Trophoblast cell (in vitro differentiated cells and primary cell): ENCODE measurements at regions not wholly inside any gene's neighbourhood (a gene's known extent, or its start where the extent isn't known, plus 50 kb on each side); places are given as distances from the start of the nearest gene placed in this dataset.

Experiments used
- DNase-seq, 2 donors: peaks; one replicate each; pipeline ENCODE4 v3.0.0-alpha.2; 2016
- H2AFZ ChIP-seq: 2 replicates; pipeline ENCODE4 v1.6.1; 2013; ENCODE audit warnings: low read length, moderate library complexity, mild to moderate bottlenecking; ENCODE audit not compliant: insufficient read depth, poor library complexity
- H2AK5ac ChIP-seq: 2 replicates; pipeline ENCODE4 v1.6.1; 2013; ENCODE audit warnings: mild to moderate bottlenecking, low read length
- H2BK120ac ChIP-seq: 2 replicates; pipeline ENCODE4 v1.6.1; 2013; ENCODE audit warnings: low read length, mild to moderate bottlenecking, moderate library complexity; ENCODE audit not compliant: insufficient read depth, poor library complexity
- H2BK12ac ChIP-seq: 2 replicates; pipeline ENCODE4 v1.6.1; 2013; ENCODE audit warnings: mild to moderate bottlenecking, low read length, moderate library complexity
- H2BK5ac ChIP-seq: 2 replicates; pipeline ENCODE4 v1.6.1; 2013; ENCODE audit warnings: low read length, low read depth, moderate library complexity, mild to moderate bottlenecking; ENCODE audit not compliant: poor library complexity
- H3K14ac ChIP-seq: 2 replicates; pipeline ENCODE4 v1.6.1; 2013; ENCODE audit warnings: mild to moderate bottlenecking, low read length
- H3K18ac ChIP-seq: 2 replicates; pipeline ENCODE4 v1.6.1; 2013; ENCODE audit warnings: mild to moderate bottlenecking, low read length
- H3K23ac ChIP-seq: 2 replicates; pipeline ENCODE4 v1.6.1; 2013; ENCODE audit warnings: low read length
- H3K27ac ChIP-seq: 2 replicates; pipeline ENCODE4 v1.5.1; 2013; ENCODE audit warnings: low read depth, mild to moderate bottlenecking, inconsistent platforms, low read length, moderate library complexity
- H3K27me3 ChIP-seq: 2 replicates; pipeline ENCODE4 v1.6.1; 2013; ENCODE audit warnings: inconsistent platforms, mild to moderate bottlenecking, low read length, moderate library complexity; ENCODE audit not compliant: insufficient read depth
- H3K36me3 ChIP-seq, 2 experiments: 1 replicate in 1 of 2; 2 replicates in 1 of 2; pipeline ENCODE4 v1.6.1; 2013; ENCODE audit warnings: low read length in 2 of 2, mild to moderate bottlenecking in 2 of 2, moderate library complexity in 1 of 2; ENCODE audit not compliant: insufficient read depth in 2 of 2, control insufficient read depth in 1 of 2
- H3K4ac ChIP-seq: 2 replicates; pipeline ENCODE4 v1.6.1; 2013; ENCODE audit warnings: low read depth, mild to moderate bottlenecking, low read length, moderate library complexity
- H3K4me1 ChIP-seq, 2 experiments: 1 replicate in 1 of 2; 2 replicates in 1 of 2; pipeline ENCODE4 v1.6.1; 2013; ENCODE audit warnings: low read length in 2 of 2, mild to moderate bottlenecking in 2 of 2, moderate library complexity in 1 of 2; ENCODE audit not compliant: insufficient read depth in 2 of 2, control insufficient read depth in 1 of 2
- H3K4me2 ChIP-seq: 2 replicates; pipeline ENCODE4 v1.6.1; 2013; ENCODE audit warnings: inconsistent platforms, mild to moderate bottlenecking, low read length, moderate library complexity
- H3K4me3 ChIP-seq: 2 replicates; pipeline ENCODE4 v1.5.1; 2013; ENCODE audit warnings: mild to moderate bottlenecking, low read depth, low read length, inconsistent platforms
- H3K79me1 ChIP-seq: one replicate; pipeline ENCODE4 v1.6.1; 2013; ENCODE audit warnings: low read length
- H3K79me2 ChIP-seq: 2 replicates; pipeline ENCODE4 v1.6.1; 2013; ENCODE audit warnings: low read length, mild to moderate bottlenecking; ENCODE audit not compliant: control insufficient read depth, insufficient read depth, poor library complexity
- H3K9ac ChIP-seq: 2 replicates; pipeline ENCODE4 v1.6.1; 2013; ENCODE audit warnings: mild to moderate bottlenecking, low read length
- H3K9me3 ChIP-seq: 2 replicates; pipeline ENCODE4 v1.6.1; 2013; ENCODE audit warnings: low read depth, mild to moderate bottlenecking, control low read depth, inconsistent platforms, low read length; ENCODE audit not compliant: insufficient read depth
- H4K12ac ChIP-seq: 2 replicates; pipeline ENCODE4 v1.6.1; 2013; ENCODE audit warnings: low read depth, mild to moderate bottlenecking, low read length, moderate library complexity
- H4K8ac ChIP-seq: 2 replicates; pipeline ENCODE4 v1.6.1; 2013; ENCODE audit warnings: low read depth, mild to moderate bottlenecking, low read length, moderate library complexity
- H4K91ac ChIP-seq: one replicate; pipeline ENCODE4 v1.6.1; 2013; ENCODE audit warnings: low read depth, mild to moderate bottlenecking, low read length, moderate library complexity
- WGBS: extraction: QIAGEN DNeasy Blood & Tissue Kit; methylation state at CpG from one replicate; pipeline ENCODE4 v1.1.7; 2013; ENCODE audit warnings: missing lambda C conversion rate; ENCODE audit not compliant: insufficient read length, insufficient coverage; ENCODE audit errors: extremely low coverage; 5-methylcytosine and 5-hydroxymethylcytosine counted together

DNA sequence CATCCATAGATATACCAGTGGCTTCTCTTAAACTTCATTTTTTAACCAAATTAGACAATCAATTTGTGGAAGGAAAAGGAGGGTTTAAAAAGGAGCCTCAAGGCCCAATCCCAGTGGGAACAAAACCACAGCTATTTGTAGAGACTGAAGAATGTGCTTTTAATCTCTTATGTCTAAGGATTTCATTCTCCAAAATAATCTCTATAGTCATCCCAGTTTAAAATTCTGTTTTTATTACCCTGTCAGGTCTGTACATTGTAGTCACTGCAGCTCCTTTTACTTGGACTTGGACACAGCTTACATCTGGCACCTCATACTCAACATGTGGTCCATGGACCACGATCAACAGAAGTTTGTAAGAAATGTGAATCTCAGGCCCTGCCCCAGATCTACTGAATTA lies 152.1 kb upstream of the STMND1 start:
- H2BK120ac ChIP-seq: no peak overlapping the region
- no peaks in the 10 kb centered on the region for H3K27me3 ChIP-seq
- no peak overlapping the region for H3K9ac ChIP-seq
- no peak overlapping the region for H2BK5ac ChIP-seq
- H3K79me1 ChIP-seq: no peaks in the 10 kb centered on the region
- no peak overlapping the region for H3K4me3 ChIP-seq
- no peaks in the 10 kb centered on the region for H3K79me2 ChIP-seq
- H2BK12ac ChIP-seq: no peak overlapping the region
- no peak overlapping the region for H2AK5ac ChIP-seq
- H4K91ac ChIP-seq: no peak overlapping the region
- no peak overlapping the region for H2AFZ ChIP-seq
- H4K12ac ChIP-seq: no peak overlapping the region
- H3K4ac ChIP-seq: no peak overlapping the region
- H3K14ac ChIP-seq: no peak overlapping the region
- peaks cover 3 to 5% of the 10 kb centered on the region in 2 experiments for H3K4me1 ChIP-seq
- DNase-seq: no peak
- no peak overlapping the region for H3K23ac ChIP-seq
- H4K8ac ChIP-seq: no peak overlapping the region
- no peak overlapping the region for H3K4me2 ChIP-seq
- H3K9me3 ChIP-seq: no peaks in the 10 kb centered on the region
- no peak overlapping the region for H3K27ac ChIP-seq
- no peak overlapping the region for H3K18ac ChIP-seq
- no CpG with 5 or more reads among the region's 1 CpG for WGBS
- no peaks in the 10 kb centered on the region for H3K36me3 ChIP-seq

DNA sequence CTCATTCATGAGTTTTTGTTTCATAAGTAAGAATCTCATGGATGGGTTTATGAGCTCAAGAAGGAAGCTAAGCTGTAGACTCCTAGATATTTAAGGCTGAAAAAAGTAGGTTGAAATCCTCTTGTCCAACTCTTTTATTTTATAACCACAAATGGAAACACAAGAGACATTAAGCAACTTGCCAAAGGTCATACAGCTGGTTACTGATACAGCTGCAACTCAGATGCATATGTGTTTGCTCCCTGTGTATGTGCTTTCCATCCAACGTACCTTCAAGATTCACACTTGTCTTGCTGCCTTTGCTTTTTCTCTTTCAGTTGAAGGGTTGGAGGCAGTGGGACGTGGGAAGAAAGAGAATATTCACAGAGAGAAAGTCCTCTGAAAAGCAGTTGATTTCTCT lies 153.5 kb upstream of the STMND1 start:
- H3K4ac ChIP-seq: no peak overlapping the region
- H2BK12ac ChIP-seq: no peak overlapping the region
- no peak overlapping the region for H3K23ac ChIP-seq
- no peaks in the 10 kb centered on the region for H3K79me2 ChIP-seq
- H3K18ac ChIP-seq: no peak overlapping the region
- no peak overlapping the region for H3K4me3 ChIP-seq
- H4K91ac ChIP-seq: no peak overlapping the region
- no peaks in the 10 kb centered on the region for H3K9me3 ChIP-seq
- no peak overlapping the region for H3K14ac ChIP-seq
- peaks cover 3 to 5% of the 10 kb centered on the region in 2 experiments for H3K4me1 ChIP-seq
- no peaks in the 10 kb centered on the region for H3K36me3 ChIP-seq
- no CpG with 5 or more reads among the region's 2 CpGs for WGBS
- H3K4me2 ChIP-seq: no peak overlapping the region
- no peak overlapping the region for H2AFZ ChIP-seq
- no peak for DNase-seq
- H3K27ac ChIP-seq: no peak overlapping the region
- H4K12ac ChIP-seq: no peak overlapping the region
- H2BK5ac ChIP-seq: no peak overlapping the region
- no peak overlapping the region for H2AK5ac ChIP-seq
- H2BK120ac ChIP-seq: no peak overlapping the region
- no peak overlapping the region for H3K9ac ChIP-seq
- no peaks in the 10 kb centered on the region for H3K27me3 ChIP-seq
- no peak overlapping the region for H4K8ac ChIP-seq
- no peaks in the 10 kb centered on the region for H3K79me1 ChIP-seq

DNA sequence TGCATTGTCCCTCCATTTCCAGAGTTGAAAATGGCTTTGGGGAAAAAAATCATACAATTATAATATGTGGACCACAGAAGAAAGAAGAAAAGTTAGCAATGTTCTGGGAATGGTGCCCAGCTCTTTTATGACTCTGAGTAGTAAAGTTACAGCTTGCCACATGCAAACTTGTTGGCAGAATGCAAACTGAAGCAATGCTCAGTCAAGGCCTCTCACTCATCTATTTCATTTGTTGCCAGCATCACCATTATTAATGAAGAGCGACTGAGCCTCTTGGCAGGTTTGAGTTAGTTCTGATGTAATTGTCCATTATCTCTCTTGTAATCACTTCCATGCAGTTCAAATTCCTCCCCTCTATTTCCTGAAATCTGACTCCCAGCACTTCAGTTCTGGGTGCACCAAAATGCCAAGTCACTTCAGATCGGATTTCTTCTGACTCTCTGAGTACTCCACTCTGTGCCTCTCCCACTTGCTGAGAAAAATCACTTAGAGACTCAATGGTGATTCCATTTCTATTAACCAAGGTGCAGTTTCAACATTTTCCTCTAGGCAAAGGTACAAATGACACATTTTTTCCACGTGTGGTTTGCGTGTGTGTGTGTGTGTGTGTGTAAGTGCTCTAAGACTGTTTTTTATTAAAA lies 154.4 kb upstream of the STMND1 start:
- Histone ChIP-seq H3K4me3 (no peak overlapping the region), H3K9me3 (no peaks in the 10 kb centered on the region), H3K18ac (no peak overlapping the region), H3K36me3 (no peaks in the 10 kb centered on the region), H3K27me3 (no peaks in the 10 kb centered on the region), H3K4me1 (peaks cover 3 to 5% of the 10 kb centered on the region in 2 experiments), H2BK120ac (no peak overlapping the region), H2AK5ac (no peak overlapping the region), H4K91ac (no peak overlapping the region), H2AFZ (no peak overlapping the region), H3K27ac (no peak overlapping the region), H2BK12ac (no peak overlapping the region), H3K79me1 (no peaks in the 10 kb centered on the region), H3K79me2 (no peaks in the 10 kb centered on the region), H3K23ac (no peak overlapping the region), H2BK5ac (no peak overlapping the region), H3K9ac (no peak overlapping the region), H3K4me2 (no peak overlapping the region), H4K12ac (no peak overlapping the region), H3K4ac (no peak overlapping the region), H4K8ac (no peak overlapping the region), H3K14ac (no peak overlapping the region)
- peak; percentile 14 to 62 for DNase-seq
- no CpG with 5 or more reads among the region's 4 CpGs for WGBS

DNA sequence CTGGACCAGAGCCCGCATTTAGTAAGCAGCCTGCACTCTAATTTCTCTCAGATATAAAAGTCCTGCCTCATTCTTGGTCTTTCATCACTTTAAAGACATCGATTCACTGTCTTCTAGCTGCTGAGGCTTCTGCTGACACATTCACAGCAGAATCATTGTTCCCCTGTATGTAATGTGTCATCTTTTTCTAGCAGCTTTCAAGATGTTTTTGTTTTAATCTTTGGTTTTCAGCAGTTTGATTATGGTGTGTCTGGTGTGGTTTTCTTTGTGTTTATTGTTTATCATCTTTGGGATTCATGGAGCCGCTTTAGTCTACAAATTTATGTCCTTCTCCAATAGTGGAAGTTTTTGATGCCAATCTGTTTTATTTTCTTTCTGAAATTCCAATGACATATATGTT lies 157.3 kb upstream of the STMND1 start:
- Histone ChIP-seq H3K79me1 (no peaks in the 10 kb centered on the region), H2BK12ac (no peak overlapping the region), H3K4me3 (no peak overlapping the region), H3K9me3 (no peaks in the 10 kb centered on the region), H3K79me2 (no peaks in the 10 kb centered on the region), H2BK120ac (no peak overlapping the region), H2AK5ac (no peak overlapping the region), H3K27me3 (no peaks in the 10 kb centered on the region), H4K91ac (no peak overlapping the region), H3K27ac (no peak overlapping the region), H3K4me2 (no peak overlapping the region), H3K18ac (no peak overlapping the region), H3K36me3 (no peaks in the 10 kb centered on the region), H4K8ac (no peak overlapping the region), H3K14ac (no peak overlapping the region), H2AFZ (no peak overlapping the region), H3K4ac (no peak overlapping the region), H3K4me1 (peaks cover 3 to 5% of the 10 kb centered on the region in 2 experiments), H2BK5ac (no peak overlapping the region), H4K12ac (no peak overlapping the region), H3K9ac (no peak overlapping the region), H3K23ac (no peak overlapping the region)
- DNase-seq: no peak
- no CpG with 5 or more reads among the region's 3 CpGs for whole genome bisulfite sequencing
